ENCODE measurements at regions not wholly inside any gene's neighbourhood (a gene's known extent, or its start where the extent isn't known, plus 50 kb on each side); places are given as distances from the start of the nearest gene placed in this dataset.
"Not testable (repeated sequence)": the region's sequence is repeated elsewhere in the genome, so short reads cannot be mapped to it uniquely, and the experiment has no call there.

DNA sequence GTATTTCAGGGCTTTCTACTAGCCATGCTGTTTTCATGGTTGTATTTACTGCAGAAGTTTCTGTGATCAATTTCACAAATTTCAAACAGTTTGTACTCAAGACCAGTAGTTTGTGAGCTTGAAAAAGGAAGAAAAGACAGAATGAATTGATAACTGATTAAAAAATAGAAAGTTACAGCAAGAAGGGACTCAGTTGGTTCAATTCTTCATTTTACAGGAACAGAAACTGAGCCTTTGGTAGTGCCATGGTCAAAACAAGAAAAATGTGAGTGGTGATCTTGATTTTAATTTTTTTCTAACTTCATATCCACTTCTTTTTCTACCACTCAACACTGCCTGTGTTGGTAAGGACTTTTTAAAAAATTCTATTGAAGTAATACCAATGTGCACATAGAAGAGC, 206.6 kb upstream of the NREP start:
- Mint-ChIP-seq H3K9me3 (ENCODE audit: unreplicated experiment) (peaks cover 7% of the 10 kb centered on the region), H3K27ac (ENCODE audit: unreplicated experiment) (no peak overlapping the region), H3K4me1 (ENCODE audit: unreplicated experiment) (peaks cover 44% of the 10 kb centered on the region), H3K27me3 (ENCODE audit: unreplicated experiment) (no peaks in the 10 kb centered on the region), H3K36me3 (ENCODE audit: unreplicated experiment) (peaks cover 2% of the 10 kb centered on the region), H3K4me3 (ENCODE audit: unreplicated experiment) (no peak overlapping the region)
- DNase-seq (ENCODE audit: extremely low spot score, unreplicated experiment): no peak
- TF ChIP-seq, protein P1, sequence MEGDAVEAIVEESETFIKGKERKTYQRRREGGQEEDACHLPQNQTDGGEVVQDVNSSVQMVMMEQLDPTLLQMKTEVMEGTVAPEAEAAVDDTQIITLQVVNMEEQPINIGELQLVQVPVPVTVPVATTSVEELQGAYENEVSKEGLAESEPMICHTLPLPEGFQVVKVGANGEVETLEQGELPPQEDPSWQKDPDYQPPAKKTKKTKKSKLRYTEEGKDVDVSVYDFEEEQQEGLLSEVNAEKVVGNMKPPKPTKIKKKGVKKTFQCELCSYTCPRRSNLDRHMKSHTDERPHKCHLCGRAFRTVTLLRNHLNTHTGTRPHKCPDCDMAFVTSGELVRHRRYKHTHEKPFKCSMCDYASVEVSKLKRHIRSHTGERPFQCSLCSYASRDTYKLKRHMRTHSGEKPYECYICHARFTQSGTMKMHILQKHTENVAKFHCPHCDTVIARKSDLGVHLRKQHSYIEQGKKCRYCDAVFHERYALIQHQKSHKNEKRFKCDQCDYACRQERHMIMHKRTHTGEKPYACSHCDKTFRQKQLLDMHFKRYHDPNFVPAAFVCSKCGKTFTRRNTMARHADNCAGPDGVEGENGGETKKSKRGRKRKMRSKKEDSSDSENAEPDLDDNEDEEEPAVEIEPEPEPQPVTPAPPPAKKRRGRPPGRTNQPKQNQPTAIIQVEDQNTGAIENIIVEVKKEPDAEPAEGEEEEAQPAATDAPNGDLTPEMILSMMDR (IDR thresholded peaks at IDR 0.05): no peak

DNA sequence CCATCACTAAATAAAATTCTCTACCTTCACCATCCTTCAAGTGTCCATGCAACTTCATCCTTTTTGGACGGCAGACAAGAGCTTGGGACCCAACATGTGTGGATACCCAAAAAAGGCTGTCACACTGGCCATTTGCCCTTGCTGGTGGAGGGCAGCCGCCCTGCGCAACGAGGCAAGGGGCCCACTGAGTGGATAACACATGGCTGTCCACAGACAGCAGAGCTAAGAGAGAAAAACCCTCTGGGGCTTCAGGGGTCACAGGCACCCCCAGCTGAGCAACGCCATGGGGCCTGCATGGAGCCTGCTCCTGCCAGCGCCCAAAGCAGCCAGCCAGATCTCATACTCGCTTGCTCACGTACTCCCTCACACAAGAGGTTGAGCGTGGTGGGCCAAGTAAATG, 205.9 kb upstream of the NREP start:
- TF ChIP-seq, protein P1 (IDR thresholded peaks at IDR 0.05): no peak
- no peak overlapping the region for H3K4me3 Mint-ChIP-seq (ENCODE audit: unreplicated experiment)
- H3K27me3 Mint-ChIP-seq (ENCODE audit: unreplicated experiment): no peaks in the 10 kb centered on the region
- peaks cover 44% of the 10 kb centered on the region for H3K4me1 Mint-ChIP-seq (ENCODE audit: unreplicated experiment)
- DNase-seq (ENCODE audit: extremely low spot score, unreplicated experiment): no peak
- H3K27ac Mint-ChIP-seq (ENCODE audit: unreplicated experiment): no peak overlapping the region
- peaks cover 7% of the 10 kb centered on the region for H3K9me3 Mint-ChIP-seq (ENCODE audit: unreplicated experiment)
- H3K36me3 Mint-ChIP-seq (ENCODE audit: unreplicated experiment): peaks cover 2% of the 10 kb centered on the region

DNA sequence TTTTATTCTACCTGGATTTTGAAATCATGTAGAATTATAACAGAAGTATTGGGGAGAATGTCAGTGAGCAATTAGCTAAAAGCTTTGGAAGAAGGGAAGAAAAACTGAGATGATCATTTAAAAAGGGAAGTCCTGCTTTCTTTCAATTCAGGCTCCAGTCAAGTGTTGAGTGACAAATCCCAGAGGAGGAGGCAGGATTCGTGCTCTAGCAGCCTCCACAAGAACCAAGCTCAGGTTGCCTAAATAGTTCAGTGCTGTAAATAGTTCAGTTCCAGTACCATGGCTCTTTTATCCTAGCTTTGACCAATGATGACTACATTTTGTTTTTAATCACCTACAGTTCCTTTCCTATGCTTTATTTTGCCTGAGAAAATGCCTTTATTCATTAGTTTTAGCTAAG, 204.9 kb upstream of the NREP start:
- H3K27ac Mint-ChIP-seq (ENCODE audit: unreplicated experiment): peak overlapping the region; percentile 76
- no peak for DNase-seq (ENCODE audit: extremely low spot score, unreplicated experiment)
- peaks cover 7% of the 10 kb centered on the region for H3K9me3 Mint-ChIP-seq (ENCODE audit: unreplicated experiment)
- peaks cover 51% of the 10 kb centered on the region for H3K4me1 Mint-ChIP-seq (ENCODE audit: unreplicated experiment)
- TF ChIP-seq, protein P1 (IDR thresholded peaks at IDR 0.05): no peak
- no peaks in the 10 kb centered on the region for H3K27me3 Mint-ChIP-seq (ENCODE audit: unreplicated experiment)
- no peak overlapping the region for H3K4me3 Mint-ChIP-seq (ENCODE audit: unreplicated experiment)
- peaks cover 2% of the 10 kb centered on the region for H3K36me3 Mint-ChIP-seq (ENCODE audit: unreplicated experiment)

DNA sequence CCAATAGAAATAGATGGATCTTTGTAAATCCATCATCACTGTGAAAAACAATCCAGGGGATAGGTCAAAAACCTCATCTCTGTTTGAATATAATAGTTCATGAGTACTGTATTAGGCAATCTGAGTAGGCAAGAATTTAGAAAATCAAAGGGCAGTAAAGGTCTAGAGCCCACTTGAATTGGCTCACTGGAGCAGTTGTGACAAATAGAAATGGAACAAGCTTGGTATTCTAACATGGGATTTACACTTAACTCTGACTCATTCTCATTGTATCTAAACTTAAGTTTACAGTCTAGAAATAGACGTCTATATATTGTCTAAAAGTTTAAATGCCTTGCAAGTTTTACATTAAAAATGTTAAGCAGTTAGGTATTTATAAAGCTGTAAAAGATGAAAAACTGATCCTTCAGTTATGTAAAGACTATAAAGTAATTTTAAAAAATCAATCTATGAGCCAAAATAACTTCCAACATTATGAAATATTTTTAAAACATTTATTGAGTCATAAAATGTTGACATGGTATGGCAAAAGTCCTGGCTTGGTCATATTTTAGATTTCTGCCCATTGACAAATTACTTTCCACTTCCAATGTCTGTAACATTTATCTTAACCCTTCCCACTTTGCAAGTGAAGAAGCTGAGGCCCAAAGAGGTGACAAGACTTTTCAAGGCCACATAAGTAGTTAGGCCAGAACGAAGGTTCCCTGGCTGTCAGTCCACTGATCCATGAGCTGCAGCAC, 203.7 kb upstream of the NREP start:
- peak overlapping the region; percentile 76 for H3K27ac Mint-ChIP-seq (ENCODE audit: unreplicated experiment)
- DNase-seq (ENCODE audit: extremely low spot score, unreplicated experiment): no peak
- TF ChIP-seq, protein P1 (IDR thresholded peaks at IDR 0.05): no peak

DNA sequence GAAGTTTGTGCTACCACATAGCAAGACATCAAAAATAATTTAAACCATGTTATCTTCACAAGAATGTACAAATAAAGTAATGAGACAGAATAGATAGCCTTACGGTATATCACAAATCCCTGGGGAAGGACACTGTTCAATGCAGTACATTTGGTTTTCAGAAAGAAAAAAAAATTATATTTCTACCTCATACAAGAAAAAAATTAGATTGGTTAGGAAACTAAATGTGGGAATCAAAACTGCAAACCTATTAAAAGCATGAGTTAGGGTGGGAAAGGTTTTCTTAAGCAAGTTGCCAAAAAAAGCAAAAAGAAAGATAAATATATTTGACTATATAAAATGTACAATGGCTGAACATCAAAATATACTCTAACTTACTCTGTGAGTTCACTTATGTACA, 201.9 kb upstream of the NREP start:
- no peak for DNase-seq (ENCODE audit: extremely low spot score, unreplicated experiment)
- Mint-ChIP-seq H3K4me3 (ENCODE audit: unreplicated experiment) (peak overlapping the region; percentile 63), H3K27me3 (ENCODE audit: unreplicated experiment) (no peaks in the 10 kb centered on the region), H3K9me3 (ENCODE audit: unreplicated experiment) (peaks cover 7% of the 10 kb centered on the region), H3K36me3 (ENCODE audit: unreplicated experiment) (peaks cover 2% of the 10 kb centered on the region), H3K27ac (ENCODE audit: unreplicated experiment) (peak overlapping the region; percentile 90), H3K4me1 (ENCODE audit: unreplicated experiment) (peaks cover 74% of the 10 kb centered on the region)
- TF ChIP-seq, protein P1 (IDR thresholded peaks at IDR 0.05): no peak

More for the DNA sequence above, 203.7 kb upstream of the NREP start:
- Mint-ChIP-seq H3K4me1 (ENCODE audit: unreplicated experiment) (peaks cover 56% of the 10 kb centered on the region), H3K27me3 (ENCODE audit: unreplicated experiment) (no peaks in the 10 kb centered on the region), H3K4me3 (ENCODE audit: unreplicated experiment) (no peak overlapping the region), H3K36me3 (ENCODE audit: unreplicated experiment) (peaks cover 2% of the 10 kb centered on the region), H3K9me3 (ENCODE audit: unreplicated experiment) (peaks cover 7% of the 10 kb centered on the region)

DNA sequence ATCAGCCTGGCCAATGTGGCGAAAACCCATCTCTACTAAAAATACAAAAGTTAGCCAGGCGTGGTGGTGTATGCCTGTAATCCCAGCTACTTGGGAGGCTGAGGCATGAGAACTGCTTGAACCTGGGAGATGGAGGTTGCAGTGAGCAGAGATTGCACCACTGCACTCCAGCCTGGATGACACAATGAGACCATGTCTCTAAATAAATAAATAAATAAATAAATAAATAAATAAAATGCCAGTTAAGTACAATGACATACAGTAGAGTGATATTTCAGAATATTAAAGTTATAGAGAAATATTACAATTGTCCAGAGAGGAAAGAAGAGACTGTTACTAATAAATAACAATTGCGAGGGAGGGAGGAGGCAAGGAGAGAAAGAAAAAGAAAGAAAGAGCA, 199.8 kb upstream of the NREP start:
- H3K4me1 Mint-ChIP-seq (ENCODE audit: unreplicated experiment): peaks cover 85% of the 10 kb centered on the region
- H3K4me3 Mint-ChIP-seq (ENCODE audit: unreplicated experiment): peak overlapping the region; percentile 65

More for the DNA sequence above, 199.8 kb upstream of the NREP start:
- H3K27me3 Mint-ChIP-seq (ENCODE audit: unreplicated experiment); H3K9me3 Mint-ChIP-seq (ENCODE audit: unreplicated experiment); DNase-seq (ENCODE audit: extremely low spot score, unreplicated experiment); H3K36me3 Mint-ChIP-seq (ENCODE audit: unreplicated experiment): not testable (repeated sequence)
- H3K27ac Mint-ChIP-seq (ENCODE audit: unreplicated experiment): peak overlapping the region; percentile 94

Data from osteocyte (in vitro differentiated cells).